NB4 (cell line): ENCODE measurements at regions not wholly inside any gene's neighbourhood (a gene's known extent, or its start where the extent isn't known, plus 50 kb on each side); places are given as distances from the start of the nearest gene placed in this dataset.

Experiments used
- POLR2A ChIP-seq: IDR thresholded peaks from 2 replicates; pipeline ENCODE4 v1.6.1; 2011; ENCODE audit warnings: mild to moderate bottlenecking; ENCODE audit not compliant: insufficient read length; ENCODE audit errors: extremely low read depth
- TF ChIP-seq, protein P1 (sequence below): IDR thresholded peaks from one replicate; pipeline ENCODE4 v1.5.1; 2012; ENCODE audit warnings: low read depth, low read length

DNA sequence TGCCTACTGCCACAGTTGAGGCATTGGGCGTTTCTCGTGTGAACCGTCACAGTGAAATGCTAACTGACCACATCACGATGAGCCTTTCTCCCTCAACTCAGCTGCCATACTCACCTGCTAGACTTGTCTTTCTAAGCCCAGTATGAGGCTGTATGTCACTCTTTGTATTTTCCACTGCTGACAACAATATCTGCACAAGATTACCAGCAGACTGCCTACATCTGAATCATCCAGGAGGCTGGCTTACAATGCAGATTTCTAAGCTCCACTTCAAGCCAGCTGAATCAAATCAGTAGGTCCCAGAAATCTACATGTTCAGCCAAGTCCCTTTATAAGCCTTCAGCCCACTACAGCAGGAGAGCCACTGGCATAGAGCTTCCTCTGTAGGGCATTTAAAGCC is 355.0 kb upstream of the DUSP10 start:
- TF ChIP-seq POLR2A = no peak
- TF ChIP-seq, protein P1, sequence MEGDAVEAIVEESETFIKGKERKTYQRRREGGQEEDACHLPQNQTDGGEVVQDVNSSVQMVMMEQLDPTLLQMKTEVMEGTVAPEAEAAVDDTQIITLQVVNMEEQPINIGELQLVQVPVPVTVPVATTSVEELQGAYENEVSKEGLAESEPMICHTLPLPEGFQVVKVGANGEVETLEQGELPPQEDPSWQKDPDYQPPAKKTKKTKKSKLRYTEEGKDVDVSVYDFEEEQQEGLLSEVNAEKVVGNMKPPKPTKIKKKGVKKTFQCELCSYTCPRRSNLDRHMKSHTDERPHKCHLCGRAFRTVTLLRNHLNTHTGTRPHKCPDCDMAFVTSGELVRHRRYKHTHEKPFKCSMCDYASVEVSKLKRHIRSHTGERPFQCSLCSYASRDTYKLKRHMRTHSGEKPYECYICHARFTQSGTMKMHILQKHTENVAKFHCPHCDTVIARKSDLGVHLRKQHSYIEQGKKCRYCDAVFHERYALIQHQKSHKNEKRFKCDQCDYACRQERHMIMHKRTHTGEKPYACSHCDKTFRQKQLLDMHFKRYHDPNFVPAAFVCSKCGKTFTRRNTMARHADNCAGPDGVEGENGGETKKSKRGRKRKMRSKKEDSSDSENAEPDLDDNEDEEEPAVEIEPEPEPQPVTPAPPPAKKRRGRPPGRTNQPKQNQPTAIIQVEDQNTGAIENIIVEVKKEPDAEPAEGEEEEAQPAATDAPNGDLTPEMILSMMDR = no peak
